ENCODE measurements at regions not wholly inside any gene's neighbourhood (a gene's known extent, or its start where the extent isn't known, plus 50 kb on each side); places are given as distances from the start of the nearest gene placed in this dataset.

GRCh38 chr14:87419925-87420324 is 573.1 kb downstream of the GALC start:
- H3K9ac ChIP-seq (ENCODE audit: low read length): no peak overlapping the region
- no peak overlapping the region for H2AFZ ChIP-seq (ENCODE audit: low read length)
- H3K27ac ChIP-seq (ENCODE audit: low read length): no peak overlapping the region
- H3K79me2 ChIP-seq (ENCODE audit: low read length): no peaks in the 10 kb centered on the region
- H3K4me3 ChIP-seq (ENCODE audit: low read length): no peak overlapping the region
- H4K20me1 ChIP-seq (ENCODE audit: insufficient read depth, low read length): no peaks in the 10 kb centered on the region
- no peaks in the 10 kb centered on the region for H3F3A ChIP-seq (ENCODE audit: insufficient read depth, low read length)
- H3K9me2 ChIP-seq (replicated peaks; ENCODE audit: insufficient read depth, low read length): no peaks in the 10 kb centered on the region
- DNase-seq: no peak
- no peaks in the 10 kb centered on the region for H3K36me3 ChIP-seq (replicated peaks; ENCODE audit: insufficient read depth, low read length)
- TF ChIP-seq CTCF (IDR thresholded peaks at IDR 0.05; ENCODE audit: low read length) (no peak), EZH2phosphoT487 (IDR thresholded peaks at IDR 0.05; ENCODE audit: low read length) (no peak), EZH2 (optimal IDR thresholded peaks at IDR 0.05; ENCODE audit: low read depth, low read length) (no peak)
- no peaks in the 10 kb centered on the region for H3K27me3 ChIP-seq (replicated peaks; ENCODE audit: insufficient read depth, low read length)
- no peaks in the 10 kb centered on the region for H3K9me3 ChIP-seq (replicated peaks; ENCODE audit: insufficient read depth, low read length)
- H3K4me2 ChIP-seq (ENCODE audit: low read depth, low read length): no peak overlapping the region
- no peaks in the 10 kb centered on the region for H3K4me1 ChIP-seq (ENCODE audit: low read length)

GRCh38 chr14:87411370-87411769 is 581.6 kb downstream of the GALC start:
- TF ChIP-seq CTCF (IDR thresholded peaks at IDR 0.05; ENCODE audit: low read length): no peak
- TF ChIP-seq EZH2phosphoT487 (IDR thresholded peaks at IDR 0.05; ENCODE audit: low read length): no peak
- no peak for TF ChIP-seq EZH2 (optimal IDR thresholded peaks at IDR 0.05; ENCODE audit: low read depth, low read length)
- Histone ChIP-seq H3K9me3 (replicated peaks; ENCODE audit: insufficient read depth, low read length) (no peaks in the 10 kb centered on the region), H3K27ac (ENCODE audit: low read length) (no peak overlapping the region), H3K79me2 (ENCODE audit: low read length) (no peaks in the 10 kb centered on the region), H3K9me2 (replicated peaks; ENCODE audit: insufficient read depth, low read length) (no peaks in the 10 kb centered on the region), H2AFZ (ENCODE audit: low read length) (no peak overlapping the region), H3K4me3 (ENCODE audit: low read length) (no peak overlapping the region), H3K9ac (ENCODE audit: low read length) (no peak overlapping the region), H3F3A (ENCODE audit: insufficient read depth, low read length) (no peaks in the 10 kb centered on the region), H3K4me1 (ENCODE audit: low read length) (no peaks in the 10 kb centered on the region), H4K20me1 (ENCODE audit: insufficient read depth, low read length) (no peaks in the 10 kb centered on the region), H3K4me2 (ENCODE audit: low read depth, low read length) (no peak overlapping the region), H3K36me3 (replicated peaks; ENCODE audit: insufficient read depth, low read length) (no peaks in the 10 kb centered on the region), H3K27me3 (replicated peaks; ENCODE audit: insufficient read depth, low read length) (no peaks in the 10 kb centered on the region)
- DNase-seq: no peak

- no peaks in the 10 kb centered on the region for H3F3A ChIP-seq (ENCODE audit: insufficient read depth, low read length)
- H3K79me2 ChIP-seq (ENCODE audit: low read length): no peaks in the 10 kb centered on the region
- no peaks in the 10 kb centered on the region for H3K4me1 ChIP-seq (ENCODE audit: low read length)
- no peak overlapping the region for H2AFZ ChIP-seq (ENCODE audit: low read length)
- no peaks in the 10 kb centered on the region for H3K36me3 ChIP-seq (replicated peaks; ENCODE audit: insufficient read depth, low read length)
- H3K9me3 ChIP-seq (replicated peaks; ENCODE audit: insufficient read depth, low read length): no peaks in the 10 kb centered on the region
- no peak overlapping the region for H3K4me3 ChIP-seq (ENCODE audit: low read length)
- no peaks in the 10 kb centered on the region for H3K27me3 ChIP-seq (replicated peaks; ENCODE audit: insufficient read depth, low read length)
- H3K9ac ChIP-seq (ENCODE audit: low read length): no peak overlapping the region
- TF ChIP-seq CTCF (IDR thresholded peaks at IDR 0.05; ENCODE audit: low read length) (no peak), EZH2 (optimal IDR thresholded peaks at IDR 0.05; ENCODE audit: low read depth, low read length) (no peak), EZH2phosphoT487 (IDR thresholded peaks at IDR 0.05; ENCODE audit: low read length) (no peak)
- no peaks in the 10 kb centered on the region for H4K20me1 ChIP-seq (ENCODE audit: insufficient read depth, low read length)
- DNase-seq: no peak
- no peak overlapping the region for H3K4me2 ChIP-seq (ENCODE audit: low read depth, low read length)
- H3K9me2 ChIP-seq (replicated peaks; ENCODE audit: insufficient read depth, low read length): no peaks in the 10 kb centered on the region
- no peak overlapping the region for H3K27ac ChIP-seq (ENCODE audit: low read length)
These were observed 583.6 kb downstream of the GALC start for GRCh38 chr14:87409393-87409792.
